ENCODE measurements at regions not wholly inside any gene's neighbourhood (a gene's known extent, or its start where the extent isn't known, plus 50 kb on each side); places are given as distances from the start of the nearest gene placed in this dataset.
A peak's percentile ranks its signal among the peaks of the same experiment; 100 is the strongest.

GRCh38 chrX:20373063-20373462, 106.4 kb upstream of the RPS6KA3 start:
- DNase-seq, result no peak
- Mint-ChIP-seq H3K27ac (no peak overlapping the region), H3K9me3 (no peaks in the 10 kb centered on the region), H3K27me3 (peaks cover 20% of the 10 kb centered on the region), H3K4me3 (no peak overlapping the region), H3K4me1 (ENCODE audit: low read depth) (peaks cover 22% of the 10 kb centered on the region), H3K36me3 (ENCODE audit: low read depth) (no peaks in the 10 kb centered on the region)

- peaks cover 19% of the 10 kb centered on the region for H3K4me1 Mint-ChIP-seq (ENCODE audit: low read depth)
- H3K27me3 Mint-ChIP-seq, result peaks cover 20% of the 10 kb centered on the region
- DNase-seq, result no peak
- no peak overlapping the region for H3K27ac Mint-ChIP-seq
- no peak overlapping the region for H3K4me3 Mint-ChIP-seq
- H3K36me3 Mint-ChIP-seq (ENCODE audit: low read depth), result no peaks in the 10 kb centered on the region
- H3K9me3 Mint-ChIP-seq, result no peaks in the 10 kb centered on the region
These were observed 105.8 kb upstream of the RPS6KA3 start for GRCh38 chrX:20372533-20372932.

DNA sequence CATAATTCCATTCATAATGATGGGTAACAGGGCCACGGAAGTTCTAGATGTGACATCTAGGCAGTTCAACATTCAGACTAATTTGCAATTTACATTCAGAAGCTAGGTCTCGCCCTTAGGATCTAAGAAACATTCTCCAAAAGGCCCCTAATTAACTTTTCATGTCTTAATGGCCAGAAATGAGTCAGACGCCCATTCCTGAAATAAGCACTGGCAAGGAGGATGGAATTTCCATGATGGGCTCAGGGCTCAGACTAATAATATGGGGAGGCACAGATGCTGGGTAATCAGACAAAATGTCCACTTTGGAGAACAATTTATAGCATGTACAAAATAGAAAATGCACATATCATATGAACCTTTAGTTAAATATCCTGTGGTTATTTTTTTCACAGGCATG, 102.8 kb upstream of the RPS6KA3 start:
- DNase-seq, result no peak
- Mint-ChIP-seq H3K4me1 (ENCODE audit: low read depth) (peaks cover 7% of the 10 kb centered on the region), H3K27me3 (peaks cover 11% of the 10 kb centered on the region), H3K4me3 (no peak overlapping the region), H3K9me3 (no peaks in the 10 kb centered on the region), H3K27ac (no peak overlapping the region), H3K36me3 (ENCODE audit: low read depth) (no peaks in the 10 kb centered on the region)

DNA sequence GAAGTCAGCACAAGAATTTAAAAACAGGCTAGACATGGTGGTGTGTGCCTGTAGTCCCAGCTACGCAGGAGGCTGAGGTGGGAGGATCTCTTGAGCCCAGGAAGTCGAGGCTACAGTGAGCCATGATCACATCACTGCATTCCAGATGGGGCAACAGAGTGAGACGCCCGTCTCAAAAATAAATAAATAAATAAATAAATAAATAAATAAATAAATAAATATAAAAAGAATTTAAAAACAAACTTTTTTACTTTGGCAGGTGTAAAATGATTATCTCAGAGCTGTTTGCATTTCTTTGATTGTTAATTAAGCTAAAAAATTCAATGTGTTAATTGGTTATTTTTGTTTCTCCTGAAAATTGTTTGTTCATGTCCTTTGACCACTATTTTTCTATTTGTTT, 97.5 kb upstream of the RPS6KA3 start:
- H3K27me3 Mint-ChIP-seq, result peaks cover 18% of the 10 kb centered on the region
- DNase-seq, result no peak
- no peak overlapping the region for H3K27ac Mint-ChIP-seq
- H3K36me3 Mint-ChIP-seq (ENCODE audit: low read depth), result no peaks in the 10 kb centered on the region
- no peaks in the 10 kb centered on the region for H3K4me1 Mint-ChIP-seq (ENCODE audit: low read depth)
- no peak overlapping the region for H3K4me3 Mint-ChIP-seq
- no peaks in the 10 kb centered on the region for H3K9me3 Mint-ChIP-seq

GRCh38 chrX:20363275-20363674, 96.6 kb upstream of the RPS6KA3 start:
- H3K4me1 Mint-ChIP-seq (ENCODE audit: low read depth), result no peaks in the 10 kb centered on the region
- DNase-seq, result no peak
- no peaks in the 10 kb centered on the region for H3K36me3 Mint-ChIP-seq (ENCODE audit: low read depth)
- H3K27me3 Mint-ChIP-seq, result peaks cover 18% of the 10 kb centered on the region
- no peaks in the 10 kb centered on the region for H3K9me3 Mint-ChIP-seq
- H3K4me3 Mint-ChIP-seq, result no peak overlapping the region
- no peak overlapping the region for H3K27ac Mint-ChIP-seq

- Mint-ChIP-seq H3K4me3 (no peak overlapping the region), H3K27ac (no peak overlapping the region), H3K9me3 (no peaks in the 10 kb centered on the region), H3K4me1 (ENCODE audit: low read depth) (no peaks in the 10 kb centered on the region), H3K27me3 (peaks cover 18% of the 10 kb centered on the region), H3K36me3 (ENCODE audit: low read depth) (no peaks in the 10 kb centered on the region)
- no peak for DNase-seq
These were observed 95.9 kb upstream of the RPS6KA3 start for GRCh38 chrX:20362268-20363267.

DNA sequence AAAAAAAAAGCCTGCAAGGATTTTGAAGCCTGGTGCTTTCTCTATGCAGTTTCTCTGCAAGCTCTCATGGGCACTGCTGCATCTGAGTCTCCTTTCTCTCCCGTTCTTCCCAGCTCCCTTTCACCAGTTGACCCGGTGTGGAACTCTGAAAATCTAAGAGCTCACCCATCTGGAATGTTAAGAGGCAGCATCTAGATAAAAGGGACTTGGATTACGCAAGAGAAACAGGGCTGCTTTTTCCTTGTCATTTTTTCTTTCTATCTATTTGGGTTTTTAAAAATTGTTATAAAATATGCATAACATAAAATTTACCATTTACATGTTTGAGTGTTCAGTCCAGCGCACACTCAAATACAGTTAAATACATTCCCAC, 95.2 kb upstream of the RPS6KA3 start:
- H3K9me3 Mint-ChIP-seq, result no peaks in the 10 kb centered on the region
- no peak overlapping the region for H3K4me3 Mint-ChIP-seq
- H3K36me3 Mint-ChIP-seq (ENCODE audit: low read depth), result no peaks in the 10 kb centered on the region
- H3K27me3 Mint-ChIP-seq, result peaks cover 21% of the 10 kb centered on the region
- H3K27ac Mint-ChIP-seq, result no peak overlapping the region
- no peak for DNase-seq
- H3K4me1 Mint-ChIP-seq (ENCODE audit: low read depth), result no peaks in the 10 kb centered on the region

DNA sequence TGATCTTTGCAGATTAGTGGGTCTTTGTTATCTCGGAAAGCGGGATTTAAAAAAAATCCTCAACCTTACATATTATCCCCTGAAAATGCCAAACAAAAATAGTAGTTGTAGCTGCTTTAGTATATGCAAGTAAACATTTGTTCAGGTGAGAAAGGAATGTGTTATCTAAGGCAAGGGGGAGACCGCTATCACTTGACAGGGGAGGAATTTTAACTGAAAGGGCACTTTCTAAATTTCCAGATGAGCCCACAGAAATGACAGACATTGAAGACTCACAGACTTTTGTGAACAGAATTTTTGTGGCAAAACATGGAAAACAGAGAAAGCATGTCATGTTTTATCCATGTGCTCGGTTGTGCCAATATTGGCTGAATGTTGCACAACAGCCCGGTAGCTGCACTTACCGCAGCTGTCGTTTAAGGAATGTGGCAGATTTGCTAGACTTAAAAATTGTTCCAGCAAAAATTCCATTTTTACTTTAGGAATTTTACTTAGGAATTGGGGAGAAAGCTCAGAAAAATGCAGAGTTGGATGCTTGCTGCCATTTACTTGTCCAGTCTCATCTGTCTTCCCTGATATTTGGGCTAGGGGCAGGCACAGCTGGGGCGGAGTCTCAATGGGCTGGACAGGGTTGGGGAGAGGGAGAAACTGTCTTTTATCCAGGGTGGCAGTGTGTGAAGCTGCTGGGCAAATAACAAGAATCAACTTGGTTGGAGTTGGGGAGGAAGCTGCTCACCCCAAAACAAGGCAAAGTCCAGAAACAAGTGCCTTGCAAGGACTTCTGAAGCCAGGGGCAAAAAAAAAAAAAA, 94.6 kb upstream of the RPS6KA3 start:
- H3K36me3 Mint-ChIP-seq (ENCODE audit: low read depth), result no peaks in the 10 kb centered on the region
- H3K4me3 Mint-ChIP-seq, result no peak overlapping the region
- H3K4me1 Mint-ChIP-seq (ENCODE audit: low read depth), result no peaks in the 10 kb centered on the region
- no peak for DNase-seq
- H3K9me3 Mint-ChIP-seq, result no peaks in the 10 kb centered on the region
- peaks cover 26% of the 10 kb centered on the region for H3K27me3 Mint-ChIP-seq
- no peak overlapping the region for H3K27ac Mint-ChIP-seq

- Mint-ChIP-seq H3K4me1 (ENCODE audit: low read depth) (peaks cover 28% of the 10 kb centered on the region), H3K9me3 (no peaks in the 10 kb centered on the region), H3K4me3 (no peak overlapping the region)
These were observed 88.5 kb upstream of the RPS6KA3 start for GRCh38 chrX:20355187-20355586.

GRCh38 chrX:20354505-20354904, 87.8 kb upstream of the RPS6KA3 start:
- no peaks in the 10 kb centered on the region for H3K36me3 Mint-ChIP-seq (ENCODE audit: low read depth)
- peaks cover 52% of the 10 kb centered on the region for H3K27me3 Mint-ChIP-seq
- no peaks in the 10 kb centered on the region for H3K9me3 Mint-ChIP-seq
- H3K27ac Mint-ChIP-seq, result no peak overlapping the region
- peaks cover 28% of the 10 kb centered on the region for H3K4me1 Mint-ChIP-seq (ENCODE audit: low read depth)
- no peak for DNase-seq
- no peak overlapping the region for H3K4me3 Mint-ChIP-seq

More at GRCh38 chrX:20355187-20355586, 88.5 kb upstream of the RPS6KA3 start:
- Mint-ChIP-seq H3K36me3 (ENCODE audit: low read depth) (no peaks in the 10 kb centered on the region), H3K27me3 (peaks cover 46% of the 10 kb centered on the region), H3K27ac (no peak overlapping the region)
- no peak for DNase-seq

GRCh38 chrX:20352935-20353336, 86.2 kb upstream of the RPS6KA3 start:
- Mint-ChIP-seq H3K27ac (peak overlapping the region; percentile 58), H3K36me3 (ENCODE audit: low read depth) (no peaks in the 10 kb centered on the region), H3K27me3 (peaks cover 59% of the 10 kb centered on the region), H3K9me3 (no peaks in the 10 kb centered on the region), H3K4me3 (no peak overlapping the region), H3K4me1 (ENCODE audit: low read depth) (peaks cover 28% of the 10 kb centered on the region)
- DNase-seq, result no peak

DNA sequence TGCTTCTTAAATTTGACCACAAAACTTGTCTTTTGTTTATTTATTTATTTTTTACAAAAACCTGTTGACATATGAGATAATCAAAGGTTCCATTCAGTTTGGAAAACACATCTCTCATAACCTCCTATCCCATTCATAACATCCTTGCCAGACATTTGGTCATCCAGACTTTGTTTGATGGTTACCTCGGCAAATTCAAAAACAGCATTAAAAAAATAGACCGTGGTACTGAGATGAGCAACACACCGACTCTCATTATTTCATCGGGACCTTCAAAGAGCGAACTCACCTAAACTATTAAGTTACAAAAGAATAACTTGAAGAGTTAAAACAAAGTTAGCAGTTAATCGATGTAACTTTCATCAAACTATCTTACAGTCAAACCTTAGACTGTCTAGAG, 85.8 kb upstream of the RPS6KA3 start:
- peak overlapping the region; percentile 58 for H3K27ac Mint-ChIP-seq
- no peak overlapping the region for H3K4me3 Mint-ChIP-seq
- H3K27me3 Mint-ChIP-seq, result peaks cover 62% of the 10 kb centered on the region
- H3K4me1 Mint-ChIP-seq (ENCODE audit: low read depth), result peaks cover 28% of the 10 kb centered on the region
- H3K9me3 Mint-ChIP-seq, result no peaks in the 10 kb centered on the region
- DNase-seq, result no peak
- H3K36me3 Mint-ChIP-seq (ENCODE audit: low read depth), result no peaks in the 10 kb centered on the region

DNA sequence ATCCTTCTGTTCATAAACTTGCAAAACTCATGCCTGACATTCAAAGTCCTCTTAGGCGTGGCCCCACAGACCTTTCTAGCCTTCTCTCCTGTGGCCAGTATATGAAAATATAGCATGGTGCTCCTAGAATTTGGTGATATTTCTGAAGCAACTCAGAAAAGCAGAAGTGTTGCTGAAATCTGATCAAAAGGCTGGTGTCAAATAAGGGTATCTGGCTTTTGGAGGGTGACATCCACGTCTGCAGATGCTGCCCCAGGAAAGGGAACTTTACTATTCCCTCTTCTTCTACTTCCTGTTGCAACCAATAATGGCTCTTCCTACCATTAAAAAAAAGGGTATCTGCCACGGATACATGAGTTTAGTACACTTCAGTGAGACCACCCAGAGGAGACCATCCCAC, 83.9 kb upstream of the RPS6KA3 start:
- Mint-ChIP-seq H3K9me3 (no peaks in the 10 kb centered on the region), H3K27me3 (peaks cover 54% of the 10 kb centered on the region)

DNA sequence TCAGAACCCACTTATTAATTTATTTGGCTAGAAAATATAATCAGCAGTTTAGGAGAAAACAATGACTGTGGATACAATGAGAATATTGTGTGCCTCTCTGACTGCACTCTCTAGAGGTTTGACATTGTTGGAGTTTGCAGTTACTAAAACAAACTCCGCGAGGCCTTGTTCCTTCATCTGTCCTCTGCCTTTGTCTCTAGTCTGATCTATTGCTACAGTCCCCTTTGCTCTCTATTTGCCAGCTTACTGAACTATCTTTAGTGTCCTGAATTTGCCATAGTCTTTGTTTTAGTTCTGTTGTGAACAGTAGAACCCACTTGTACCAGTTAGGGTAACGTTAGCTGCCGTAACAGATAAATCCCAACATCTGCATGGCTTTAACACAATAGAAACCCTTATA, 81.4 kb upstream of the RPS6KA3 start:
- no peak overlapping the region for H3K4me3 Mint-ChIP-seq
- H3K4me1 Mint-ChIP-seq (ENCODE audit: low read depth), result peaks cover 8% of the 10 kb centered on the region
- DNase-seq, result no peak
- H3K9me3 Mint-ChIP-seq, result peaks cover 2% of the 10 kb centered on the region
- H3K36me3 Mint-ChIP-seq (ENCODE audit: low read depth), result no peaks in the 10 kb centered on the region
- peaks cover 39% of the 10 kb centered on the region for H3K27me3 Mint-ChIP-seq
- no peak overlapping the region for H3K27ac Mint-ChIP-seq

More for the DNA sequence above, 83.9 kb upstream of the RPS6KA3 start:
- H3K27ac Mint-ChIP-seq, result no peak overlapping the region
- H3K4me3 Mint-ChIP-seq, result no peak overlapping the region
- H3K4me1 Mint-ChIP-seq (ENCODE audit: low read depth), result peaks cover 28% of the 10 kb centered on the region
- DNase-seq, result no peak
- H3K36me3 Mint-ChIP-seq (ENCODE audit: low read depth), result no peaks in the 10 kb centered on the region

DNA sequence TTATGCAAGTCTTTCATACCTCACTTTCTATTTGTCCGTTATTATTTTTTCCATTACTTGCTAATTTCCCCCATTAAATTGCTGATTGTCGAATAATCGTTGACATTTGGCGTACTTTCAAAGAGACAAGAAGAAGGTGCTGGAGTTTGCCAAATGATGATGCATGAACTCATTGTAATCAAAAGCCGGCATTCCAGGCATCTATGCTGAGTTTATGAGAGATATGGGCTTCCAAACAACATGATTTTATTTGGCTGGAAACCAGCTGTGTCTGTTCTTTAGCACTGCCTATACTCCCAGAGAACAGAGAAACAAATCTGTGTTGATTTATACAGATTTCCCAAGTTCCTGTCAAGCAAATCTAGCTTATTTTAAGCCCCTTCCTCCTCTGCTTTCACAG, 80.8 kb upstream of the RPS6KA3 start:
- Mint-ChIP-seq H3K27ac (no peak overlapping the region), H3K27me3 (peaks cover 35% of the 10 kb centered on the region), H3K36me3 (ENCODE audit: low read depth) (no peaks in the 10 kb centered on the region), H3K9me3 (peaks cover 2% of the 10 kb centered on the region), H3K4me3 (no peak overlapping the region), H3K4me1 (ENCODE audit: low read depth) (peaks cover under 1% of the 10 kb centered on the region)
- no peak for DNase-seq

All from activated T-cell treated with anti-CD3 and anti-CD28 coated beads, Interleukin-2, amount 50 U/mL, for 24 hours (primary cell).